ENCODE measurements at regions not wholly inside any gene's neighbourhood (a gene's known extent, or its start where the extent isn't known, plus 50 kb on each side); places are given as distances from the start of the nearest gene placed in this dataset.
"Not testable (repeated sequence)": the region's sequence is repeated elsewhere in the genome, so short reads cannot be mapped to it uniquely, and the experiment has no call there.

GRCh38 chr11:86144846-86145245 is 76.0 kb upstream of the PICALM start (continued):
- TF ChIP-seq SIN3A (conservative IDR thresholded peaks at IDR 0.05 in 1 of 2, IDR thresholded peaks at IDR 0.05 in 1 of 2; ENCODE audit: low read depth in 1 of 2, low read length in 2 of 2), result no peak
- no peak for TF ChIP-seq JUND (IDR thresholded peaks at IDR 0.05; ENCODE audit: low read length)
- no peak for TF ChIP-seq POLR2A (IDR thresholded peaks at IDR 0.05; ENCODE audit: control extremely low read depth in 1 of 2, low read depth in 2 of 2, low read length in 2 of 2)
- TF ChIP-seq POU5F1 (IDR thresholded peaks at IDR 0.05; ENCODE audit: low read depth, low read length), result no peak
- no peak for TF ChIP-seq RFX5 (IDR thresholded peaks at IDR 0.05; ENCODE audit: borderline replicate concordance, low read depth, low read length)
- TF ChIP-seq ZNF274 (IDR thresholded peaks at IDR 0.05; ENCODE audit: borderline replicate concordance, extremely low read depth, low read length), result no peak

GRCh38 chr11:86144087-86144486 is 75.2 kb upstream of the PICALM start:
- H2BK12ac ChIP-seq (ENCODE audit: low read depth, low read length); H4K20me1 ChIP-seq (replicated peaks in 1 of 2; ENCODE audit: control insufficient read depth in 1 of 2, insufficient read depth in 2 of 2, low read length in 2 of 2); H3K36me3 ChIP-seq (ENCODE audit: control insufficient read depth in 2 of 4, insufficient read depth in 4 of 4, low read length in 3 of 4); POLR2A ChIA-PET (ENCODE audit: partially characterized antibody); H3K23me2 ChIP-seq (ENCODE audit: low read depth, low read length); H4K91ac ChIP-seq (replicated peaks; ENCODE audit: insufficient read length, low read length); H3K56ac ChIP-seq (replicated peaks; ENCODE audit: insufficient read length, low read depth, low read length); H3K27me3 ChIP-seq (replicated peaks in 1 of 4; ENCODE audit: control insufficient read depth in 3 of 4, extremely low read depth in 1 of 4, insufficient read depth in 3 of 4, low read length in 3 of 4); H3K9me3 ChIP-seq (ENCODE audit: insufficient read depth in 2 of 2, low read depth in 1 of 2, low read length in 1 of 2); H3K79me2 ChIP-seq (ENCODE audit: control insufficient read depth in 1 of 2, insufficient read depth in 2 of 2, low read length in 2 of 2); H3K18ac ChIP-seq (ENCODE audit: extremely low read depth, low read length); H3K9ac ChIP-seq (replicated peaks in 1 of 4; ENCODE audit: extremely low read depth in 1 of 4, low read depth in 3 of 4, low read length in 3 of 4); H3K4ac ChIP-seq (replicated peaks; ENCODE audit: insufficient read length, low read depth, low read length); FAIRE-seq; H2BK15ac ChIP-seq (ENCODE audit: low read length); H3K27ac ChIP-seq (ENCODE audit: low read depth, low read length); H3K79me1 ChIP-seq (ENCODE audit: low read depth, low read length); H3K23ac ChIP-seq (ENCODE audit: insufficient read length); H3K4me3 ChIP-seq (ENCODE audit: extremely low read depth in 1 of 4, insufficient read depth in 2 of 4, low read depth in 3 of 4, low read length in 4 of 4); DNase-seq (ENCODE audit: low read depth in 1 of 2, low spot score in 2 of 2); H2BK120ac ChIP-seq (replicated peaks; ENCODE audit: low read depth, low read length); H2AK5ac ChIP-seq (ENCODE audit: low read depth, low read length); CTCF ChIA-PET (ENCODE audit: partially characterized antibody); H2BK20ac ChIP-seq (ENCODE audit: low read length); H3K4me2 ChIP-seq (ENCODE audit: insufficient read depth in 1 of 2, low read depth in 2 of 2, low read length in 2 of 2); H3K4me1 ChIP-seq (replicated peaks in 1 of 4; ENCODE audit: control insufficient read depth in 3 of 4, insufficient read depth in 4 of 4, low read length in 3 of 4); H4K5ac ChIP-seq (ENCODE audit: insufficient read length, low read depth, low read length); H3K14ac ChIP-seq (ENCODE audit: insufficient read length); H4K8ac ChIP-seq (ENCODE audit: extremely low read depth, insufficient read depth, low read length); H2AFZ ChIP-seq (ENCODE audit: low read length); H2BK5ac ChIP-seq (ENCODE audit: low read depth, low read length): not testable (repeated sequence)
- 96% methylated on average over 9 of the region's 9 CpGs; no CpG with 5 or more reads in 1 of the 2 experiments for WGBS, 2 experiments (ENCODE audit: extremely low coverage in 1 of 2, insufficient coverage in 1 of 2, insufficient read length in 1 of 2, insufficient replicate concordance in 2 of 2, low coverage in 1 of 2, low lambda C conversion rate in 2 of 2, missing lambda C conversion rate in 1 of 2)
